Nephron (organoid): ENCODE measurements at regions not wholly inside any gene's neighbourhood (a gene's known extent, or its start where the extent isn't known, plus 50 kb on each side); places are given as distances from the start of the nearest gene placed in this dataset.

Experiments
- H3K27ac Mint-ChIP-seq, 3 experiments: 2 replicates each; pipeline ENCODE4 v1.8.0; 2020; ENCODE audit warnings: mixed read lengths in 3 of 3, mild to moderate bottlenecking in 2 of 3, moderate library complexity in 1 of 3
- H3K27me3 Mint-ChIP-seq: 2 replicates; pipeline ENCODE4 v1.8.0; 2021; ENCODE audit warnings: low read depth, mild to moderate bottlenecking, moderate library complexity, mixed read lengths
- H3K36me3 Mint-ChIP-seq: 2 replicates; pipeline ENCODE4 v1.8.0; 2020; ENCODE audit warnings: low read depth, mixed read lengths
- H3K4me1 Mint-ChIP-seq: 2 replicates; pipeline ENCODE4 v1.8.0; 2020; ENCODE audit warnings: mixed read lengths
- H3K4me3 Mint-ChIP-seq, 3 experiments: 2 replicates each; pipeline ENCODE4 v1.8.0; 2020; ENCODE audit warnings: mild to moderate bottlenecking in 3 of 3, mixed read lengths in 3 of 3, moderate library complexity in 2 of 3
- H3K9me3 Mint-ChIP-seq: 2 replicates; pipeline ENCODE4 v1.8.0; 2020; ENCODE audit warnings: mixed read lengths
- TF ChIP-seq, protein P1 (sequence below), 3 experiments: fragments of 200-600 bp; sonication (generic); IDR thresholded peaks; one replicate each; pipeline ENCODE4 v1.5.0; 2021; ENCODE audit warnings: antibody characterized with exemption in 3 of 3; ENCODE audit not compliant: unreplicated experiment in 3 of 3

GRCh38 chr14:38959021-38959420 is 144.0 kb downstream of the SEC23A start:
- no peak overlapping the region for H3K27ac Mint-ChIP-seq
- no peaks in the 10 kb centered on the region for H3K4me1 Mint-ChIP-seq
- no peaks in the 10 kb centered on the region for H3K36me3 Mint-ChIP-seq
- H3K27me3 Mint-ChIP-seq = peaks cover 4% of the 10 kb centered on the region
- no peak overlapping the region for H3K4me3 Mint-ChIP-seq
- TF ChIP-seq, protein P1, sequence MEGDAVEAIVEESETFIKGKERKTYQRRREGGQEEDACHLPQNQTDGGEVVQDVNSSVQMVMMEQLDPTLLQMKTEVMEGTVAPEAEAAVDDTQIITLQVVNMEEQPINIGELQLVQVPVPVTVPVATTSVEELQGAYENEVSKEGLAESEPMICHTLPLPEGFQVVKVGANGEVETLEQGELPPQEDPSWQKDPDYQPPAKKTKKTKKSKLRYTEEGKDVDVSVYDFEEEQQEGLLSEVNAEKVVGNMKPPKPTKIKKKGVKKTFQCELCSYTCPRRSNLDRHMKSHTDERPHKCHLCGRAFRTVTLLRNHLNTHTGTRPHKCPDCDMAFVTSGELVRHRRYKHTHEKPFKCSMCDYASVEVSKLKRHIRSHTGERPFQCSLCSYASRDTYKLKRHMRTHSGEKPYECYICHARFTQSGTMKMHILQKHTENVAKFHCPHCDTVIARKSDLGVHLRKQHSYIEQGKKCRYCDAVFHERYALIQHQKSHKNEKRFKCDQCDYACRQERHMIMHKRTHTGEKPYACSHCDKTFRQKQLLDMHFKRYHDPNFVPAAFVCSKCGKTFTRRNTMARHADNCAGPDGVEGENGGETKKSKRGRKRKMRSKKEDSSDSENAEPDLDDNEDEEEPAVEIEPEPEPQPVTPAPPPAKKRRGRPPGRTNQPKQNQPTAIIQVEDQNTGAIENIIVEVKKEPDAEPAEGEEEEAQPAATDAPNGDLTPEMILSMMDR (IDR thresholded peaks at IDR 0.05; ENCODE audit: unreplicated experiment in 3 of 3) = no peak
- H3K9me3 Mint-ChIP-seq = no peaks in the 10 kb centered on the region

DNA sequence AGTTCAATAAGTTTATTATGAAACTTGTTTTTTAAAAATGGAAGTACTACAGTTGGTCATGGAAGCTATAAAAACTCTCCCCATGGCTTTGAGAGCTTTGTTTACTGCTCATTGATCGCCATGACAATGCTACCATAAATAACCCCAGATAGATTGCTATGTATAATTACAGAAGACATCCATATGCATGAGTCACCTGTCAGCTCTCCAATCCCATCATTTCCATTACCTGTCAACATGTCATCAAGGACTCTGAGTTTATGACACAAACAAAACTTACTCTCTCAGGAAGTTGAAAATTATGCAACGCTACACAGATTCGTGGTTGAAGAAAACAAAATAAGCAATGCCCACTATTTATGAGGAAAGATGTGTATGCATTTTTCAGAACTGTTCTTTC is 144.4 kb downstream of the SEC23A start:
- peaks cover 4% of the 10 kb centered on the region for H3K27me3 Mint-ChIP-seq
- H3K36me3 Mint-ChIP-seq = no peaks in the 10 kb centered on the region
- H3K4me1 Mint-ChIP-seq = no peaks in the 10 kb centered on the region
- no peak overlapping the region for H3K27ac Mint-ChIP-seq
- H3K4me3 Mint-ChIP-seq = no peak overlapping the region
- no peaks in the 10 kb centered on the region for H3K9me3 Mint-ChIP-seq
- TF ChIP-seq, protein P1 (IDR thresholded peaks at IDR 0.05; ENCODE audit: unreplicated experiment in 3 of 3) = no peak

GRCh38 chr14:38951451-38951850 is 151.6 kb downstream of the SEC23A start:
- Mint-ChIP-seq H3K27ac (peak overlapping the region in 2 of 3 experiments; percentile 29 to 43), H3K36me3 (no peaks in the 10 kb centered on the region), H3K9me3 (no peaks in the 10 kb centered on the region), H3K4me3 (no peak overlapping the region), H3K27me3 (peaks cover 4% of the 10 kb centered on the region), H3K4me1 (peaks cover 3% of the 10 kb centered on the region)
- TF ChIP-seq, protein P1 (IDR thresholded peaks at IDR 0.05; ENCODE audit: unreplicated experiment in 3 of 3) = no peak

- Mint-ChIP-seq H3K27me3 (peaks cover 1% of the 10 kb centered on the region), H3K36me3 (no peaks in the 10 kb centered on the region), H3K4me1 (peaks cover 3% of the 10 kb centered on the region), H3K9me3 (no peaks in the 10 kb centered on the region), H3K4me3 (no peak overlapping the region), H3K27ac (no peak overlapping the region)
- TF ChIP-seq, protein P1 (IDR thresholded peaks at IDR 0.05; ENCODE audit: unreplicated experiment in 3 of 3) = no peak
These were observed 152.4 kb downstream of the SEC23A start for GRCh38 chr14:38950676-38951075.

- H3K27ac Mint-ChIP-seq = no peak overlapping the region
- TF ChIP-seq, protein P1 (IDR thresholded peaks at IDR 0.05; ENCODE audit: unreplicated experiment in 3 of 3) = no peak
- no peak overlapping the region for H3K4me3 Mint-ChIP-seq
- H3K4me1 Mint-ChIP-seq = peaks cover 9% of the 10 kb centered on the region
- no peaks in the 10 kb centered on the region for H3K27me3 Mint-ChIP-seq
- H3K36me3 Mint-ChIP-seq = no peaks in the 10 kb centered on the region
- no peaks in the 10 kb centered on the region for H3K9me3 Mint-ChIP-seq
These were observed 154.5 kb downstream of the SEC23A start for GRCh38 chr14:38948576-38948975.

DNA sequence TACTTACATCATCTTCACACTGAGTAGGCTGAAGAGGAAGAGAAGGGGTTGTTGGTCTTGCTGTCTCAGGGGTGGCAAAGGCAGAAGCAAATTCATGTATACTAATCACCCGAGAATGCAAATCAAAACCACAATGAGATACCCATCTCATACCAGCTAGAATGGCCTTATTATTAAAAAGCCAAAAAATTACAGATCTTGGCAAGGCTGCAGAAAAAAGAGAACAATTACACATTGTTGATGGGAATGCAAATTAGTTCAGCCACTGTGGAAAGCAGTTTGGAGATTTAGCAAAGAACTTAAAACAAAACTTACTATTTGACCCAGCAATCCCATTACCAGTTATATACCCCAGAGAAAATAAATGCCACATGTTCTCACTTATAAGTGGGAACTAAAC is 154.9 kb downstream of the SEC23A start:
- H3K9me3 Mint-ChIP-seq = no peaks in the 10 kb centered on the region
- no peaks in the 10 kb centered on the region for H3K36me3 Mint-ChIP-seq
- TF ChIP-seq, protein P1 (IDR thresholded peaks at IDR 0.05; ENCODE audit: unreplicated experiment in 3 of 3) = no peak

More for the DNA sequence above, 154.9 kb downstream of the SEC23A start:
- no peak overlapping the region for H3K27ac Mint-ChIP-seq
- H3K4me3 Mint-ChIP-seq = no peak overlapping the region
- no peaks in the 10 kb centered on the region for H3K27me3 Mint-ChIP-seq
- H3K4me1 Mint-ChIP-seq = peaks cover 9% of the 10 kb centered on the region
